H9 (cell line): ENCODE measurements at regions not wholly inside any gene's neighbourhood (a gene's known extent, or its start where the extent isn't known, plus 50 kb on each side); places are given as distances from the start of the nearest gene placed in this dataset.

Source experiments
- DNase-seq: peaks from one replicate; pipeline ENCODE4 v3.0.0-alpha.2; 2017
- H2AFZ ChIP-seq: one replicate; pipeline ENCODE4 v1.6.1; 2013; ENCODE audit warnings: mild to moderate bottlenecking, low read length, control low read depth, moderate library complexity
- H2AK5ac ChIP-seq: 2 replicates; pipeline ENCODE4 v1.6.1; 2013; ENCODE audit warnings: low read length, control low read depth, mixed read lengths; ENCODE audit not compliant: insufficient read length
- H2BK120ac ChIP-seq: one replicate; pipeline ENCODE4 v1.6.1; 2013; ENCODE audit warnings: low read depth, mild to moderate bottlenecking, low read length, control low read depth, inconsistent platforms; ENCODE audit not compliant: poor library complexity, severe bottlenecking
- H2BK12ac ChIP-seq: 2 replicates; pipeline ENCODE4 v1.6.1; 2013; ENCODE audit warnings: low read length, control low read depth, mixed read lengths, low read depth; ENCODE audit not compliant: insufficient read length
- H2BK15ac ChIP-seq: 2 replicates; pipeline ENCODE4 v1.6.1; 2013; ENCODE audit warnings: low read depth, low read length, control low read depth
- H2BK20ac ChIP-seq: one replicate; pipeline ENCODE4 v1.6.1; 2013; ENCODE audit warnings: low read depth, mild to moderate bottlenecking, low read length, control low read depth, inconsistent platforms; ENCODE audit not compliant: poor library complexity, severe bottlenecking
- H2BK5ac ChIP-seq: 2 replicates; pipeline ENCODE4 v1.6.1; 2013; ENCODE audit warnings: low read length, control low read depth, mixed read lengths; ENCODE audit not compliant: insufficient read length
- H3K14ac ChIP-seq: 2 replicates; pipeline ENCODE4 v1.6.1; 2013; ENCODE audit warnings: low read length, control low read depth; ENCODE audit not compliant: insufficient read depth
- H3K18ac ChIP-seq: 2 replicates; pipeline ENCODE4 v1.6.1; 2013; ENCODE audit warnings: low read depth, mild to moderate bottlenecking, mixed read lengths, low read length, control low read depth; ENCODE audit not compliant: insufficient read length
- H3K23ac ChIP-seq: 2 replicates; pipeline ENCODE4 v1.6.1; 2013; ENCODE audit warnings: low read length, control low read depth, mixed read lengths, low read depth; ENCODE audit not compliant: insufficient read length
- H3K23me2 ChIP-seq: 2 replicates; pipeline ENCODE4 v1.6.1; 2013; ENCODE audit warnings: low read depth, mild to moderate bottlenecking, mixed read lengths, low read length, control low read depth; ENCODE audit not compliant: insufficient read length, poor library complexity, severe bottlenecking
- H3K27ac ChIP-seq: 2 replicates; pipeline ENCODE4 v1.5.1; 2013; ENCODE audit warnings: low read length, control low read depth, mixed read lengths, low read depth; ENCODE audit not compliant: insufficient read length
- H3K27me3 ChIP-seq: 2 replicates; pipeline ENCODE4 v1.6.1; 2013; ENCODE audit warnings: low read length, control low read depth, inconsistent platforms; ENCODE audit not compliant: insufficient read depth
- H3K4ac ChIP-seq: 2 replicates; pipeline ENCODE4 v1.6.1; 2013; ENCODE audit warnings: low read depth, mild to moderate bottlenecking, control low read depth, inconsistent platforms, low read length, moderate library complexity
- H3K4me1 ChIP-seq: 2 replicates; pipeline ENCODE4 v1.6.1; 2013; ENCODE audit warnings: low read length, control low read depth, inconsistent platforms; ENCODE audit not compliant: insufficient read depth
- H3K4me2 ChIP-seq: 2 replicates; pipeline ENCODE4 v1.6.1; 2013; ENCODE audit warnings: low read length, control low read depth, mixed read lengths; ENCODE audit not compliant: insufficient read length, insufficient read depth
- H3K56ac ChIP-seq: 2 replicates; pipeline ENCODE4 v1.6.1; 2013; ENCODE audit warnings: low read depth, mild to moderate bottlenecking, mixed read lengths, low read length, control low read depth; ENCODE audit not compliant: insufficient read length
- H3K79me1 ChIP-seq: 2 replicates; pipeline ENCODE4 v1.6.1; 2013; ENCODE audit warnings: low read depth, mild to moderate bottlenecking, moderate library complexity, low read length, control low read depth, inconsistent platforms; ENCODE audit not compliant: insufficient read depth, poor library complexity, severe bottlenecking
- H3K79me2 ChIP-seq: 2 replicates; pipeline ENCODE4 v1.6.1; 2013; ENCODE audit warnings: low read length, control low read depth, inconsistent platforms; ENCODE audit not compliant: insufficient read depth
- H3K9ac ChIP-seq: 2 replicates; pipeline ENCODE4 v1.6.1; 2013; ENCODE audit warnings: low read length, control low read depth, mixed read lengths; ENCODE audit not compliant: insufficient read length; ENCODE audit errors: extremely low read depth
- H3K9me3 ChIP-seq: one replicate; pipeline ENCODE4 v1.6.1; 2013; ENCODE audit warnings: low read depth, low read length, inconsistent platforms; ENCODE audit not compliant: control insufficient read depth
- H3T11ph ChIP-seq: one replicate; pipeline ENCODE4 v1.6.1; 2013; ENCODE audit warnings: mild to moderate bottlenecking, low read length, control low read depth, inconsistent platforms
- H4K20me1 ChIP-seq: one replicate; pipeline ENCODE4 v1.6.1; 2013; ENCODE audit not compliant: control insufficient read depth, insufficient read length, insufficient read depth
- H4K5ac ChIP-seq: 2 replicates; pipeline ENCODE4 v1.6.1; 2013; ENCODE audit warnings: low read depth, mild to moderate bottlenecking, mixed read lengths, low read length, control low read depth; ENCODE audit not compliant: insufficient read length
- H4K8ac ChIP-seq: replicated peaks from 2 replicates; pipeline ENCODE4 v1.6.1; 2013; ENCODE audit warnings: low read length, control low read depth, mixed read lengths, low read depth; ENCODE audit not compliant: insufficient read length
- H4K91ac ChIP-seq: 2 replicates; pipeline ENCODE4 v1.6.1; 2013; ENCODE audit warnings: low read depth, mild to moderate bottlenecking, moderate library complexity, mixed read lengths, low read length, control low read depth; ENCODE audit not compliant: insufficient read length
- H3K27ac Mint-ChIP-seq, 3 experiments: 2 replicates in 2 of 3; 3 replicates in 1 of 3; pipeline ENCODE4 v1.8.0; 2020 to 2021; ENCODE audit warnings: mixed read lengths in 3 of 3, mild to moderate bottlenecking in 1 of 3, moderate library complexity in 1 of 3
- H3K27me3 Mint-ChIP-seq: 2 replicates; pipeline ENCODE4 v1.8.0; 2021; ENCODE audit warnings: low read depth, mild to moderate bottlenecking, moderate library complexity, mixed read lengths
- H3K36me3 Mint-ChIP-seq, 3 experiments: 2 replicates in 2 of 3; 3 replicates in 1 of 3; pipeline ENCODE4 v1.8.0; 2020 to 2021; ENCODE audit warnings: low read depth in 3 of 3, mixed read lengths in 3 of 3; ENCODE audit not compliant: insufficient read depth in 1 of 3
- H3K4me1 Mint-ChIP-seq, 2 experiments: 2 replicates each; pipeline ENCODE4 v1.8.0; 2020; ENCODE audit warnings: mixed read lengths in 2 of 2
- H3K4me3 Mint-ChIP-seq, 2 experiments: 2 replicates in 1 of 2; 3 replicates in 1 of 2; pipeline ENCODE4 v1.8.0; 2020 to 2021; ENCODE audit warnings: mild to moderate bottlenecking in 2 of 2, mixed read lengths in 2 of 2, moderate library complexity in 1 of 2
- H3K9me3 Mint-ChIP-seq, 2 experiments: 2 replicates in 1 of 2; 3 replicates in 1 of 2; pipeline ENCODE4 v1.8.0; 2020; ENCODE audit warnings: mild to moderate bottlenecking in 2 of 2, mixed read lengths in 2 of 2, moderate library complexity in 1 of 2
- WGBS: extraction: QIAGEN DNeasy Blood & Tissue Kit; methylation state at CpG from one replicate; pipeline ENCODE4 v1.1.7; 2013; ENCODE audit warnings: missing lambda C conversion rate, low lambda C conversion rate, mixed read lengths; ENCODE audit not compliant: insufficient read length; ENCODE audit errors: extremely low coverage; 5-methylcytosine and 5-hydroxymethylcytosine counted together
- TF ChIP-seq, protein P1 (sequence below): fragments of 200-600 bp; sonication (generic); conservative IDR thresholded peaks from 3 replicates; pipeline ENCODE4 v1.8.0; 2021; ENCODE audit warnings: antibody characterized with exemption, mild to moderate bottlenecking

DNA sequence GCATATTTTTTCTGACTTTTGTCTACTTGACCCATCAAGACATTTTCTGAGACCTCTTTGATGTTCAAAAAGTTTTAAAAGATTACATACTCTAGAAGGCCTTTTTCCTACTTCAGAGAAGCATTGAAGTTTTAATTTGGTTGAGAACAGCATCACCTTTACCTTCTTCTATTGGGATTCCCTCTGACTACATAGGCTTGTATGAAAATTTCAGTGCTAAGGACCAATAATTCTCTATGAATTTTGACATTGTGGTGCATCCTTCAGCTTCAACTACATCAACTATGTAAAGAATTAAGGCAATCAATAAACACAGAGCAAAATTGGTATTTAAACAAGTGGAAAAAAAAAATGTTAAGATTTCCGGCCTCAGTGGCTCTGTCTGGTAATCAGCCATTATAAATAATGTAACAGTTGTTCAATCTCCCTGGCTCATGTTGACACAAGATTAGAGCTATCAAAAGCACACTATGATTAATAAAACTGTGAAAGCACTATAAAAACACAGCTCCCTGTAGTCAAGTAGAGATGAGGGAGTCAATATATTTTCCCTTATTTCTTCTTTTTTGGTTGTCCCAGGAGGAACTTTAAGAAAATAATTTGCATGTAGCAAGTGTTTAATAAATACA, 627.0 kb upstream of the SYT4 start:
- H4K20me1 ChIP-seq = no peaks in the 10 kb centered on the region
- H3K9me3 ChIP-seq = no peaks in the 10 kb centered on the region
- H3K4me1 ChIP-seq = no peaks in the 10 kb centered on the region
- peaks cover 4 to 5% of the 10 kb centered on the region in 2 experiments; a peak in 3 of 4 replicates for H3K4me1 Mint-ChIP-seq
- H3K27me3 ChIP-seq = no peaks in the 10 kb centered on the region
- no peak overlapping the region for H3K14ac ChIP-seq
- no peaks in the 10 kb centered on the region; a peak in 2 of 7 replicates for H3K36me3 Mint-ChIP-seq
- H3K23ac ChIP-seq = no peak overlapping the region
- no peak overlapping the region for H4K91ac ChIP-seq
- H3K18ac ChIP-seq = no peak overlapping the region
- H3K23me2 ChIP-seq = no peaks in the 10 kb centered on the region
- no peak overlapping the region for H2AK5ac ChIP-seq
- H2AFZ ChIP-seq = no peak overlapping the region
- peaks cover 1% of the 10 kb centered on the region in 2 experiments; a peak in 2 of 5 replicates for H3K9me3 Mint-ChIP-seq
- no peak overlapping the region for H2BK15ac ChIP-seq
- TF ChIP-seq, protein P1, sequence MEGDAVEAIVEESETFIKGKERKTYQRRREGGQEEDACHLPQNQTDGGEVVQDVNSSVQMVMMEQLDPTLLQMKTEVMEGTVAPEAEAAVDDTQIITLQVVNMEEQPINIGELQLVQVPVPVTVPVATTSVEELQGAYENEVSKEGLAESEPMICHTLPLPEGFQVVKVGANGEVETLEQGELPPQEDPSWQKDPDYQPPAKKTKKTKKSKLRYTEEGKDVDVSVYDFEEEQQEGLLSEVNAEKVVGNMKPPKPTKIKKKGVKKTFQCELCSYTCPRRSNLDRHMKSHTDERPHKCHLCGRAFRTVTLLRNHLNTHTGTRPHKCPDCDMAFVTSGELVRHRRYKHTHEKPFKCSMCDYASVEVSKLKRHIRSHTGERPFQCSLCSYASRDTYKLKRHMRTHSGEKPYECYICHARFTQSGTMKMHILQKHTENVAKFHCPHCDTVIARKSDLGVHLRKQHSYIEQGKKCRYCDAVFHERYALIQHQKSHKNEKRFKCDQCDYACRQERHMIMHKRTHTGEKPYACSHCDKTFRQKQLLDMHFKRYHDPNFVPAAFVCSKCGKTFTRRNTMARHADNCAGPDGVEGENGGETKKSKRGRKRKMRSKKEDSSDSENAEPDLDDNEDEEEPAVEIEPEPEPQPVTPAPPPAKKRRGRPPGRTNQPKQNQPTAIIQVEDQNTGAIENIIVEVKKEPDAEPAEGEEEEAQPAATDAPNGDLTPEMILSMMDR = no peak
- H3T11ph ChIP-seq = no peak overlapping the region
- WGBS = no CpG with 5 or more reads among the region's 1 CpG
- H3K56ac ChIP-seq = no peak overlapping the region
- no peak overlapping the region for H2BK20ac ChIP-seq
- no peak overlapping the region for H3K9ac ChIP-seq
- H4K8ac ChIP-seq = no peak overlapping the region
- H2BK5ac ChIP-seq = no peak overlapping the region
- no peak for DNase-seq
- H2BK120ac ChIP-seq = no peak overlapping the region
- no peaks in the 10 kb centered on the region for H3K79me1 ChIP-seq
- H3K4me3 Mint-ChIP-seq = no peak overlapping the region
- H3K27ac ChIP-seq = no peak overlapping the region
- H4K5ac ChIP-seq = no peak overlapping the region
- H3K4me2 ChIP-seq = no peak overlapping the region
- no peak overlapping the region for H2BK12ac ChIP-seq
- H3K4ac ChIP-seq = no peak overlapping the region
- H3K27me3 Mint-ChIP-seq = peaks cover 1% of the 10 kb centered on the region; the same call in 1 of the 2 replicates
- no peaks in the 10 kb centered on the region for H3K79me2 ChIP-seq
- H3K27ac Mint-ChIP-seq = no peak overlapping the region
